Globus pallidus (tissue), 1 donor: ENCODE measurements at regions not wholly inside any gene's neighbourhood (a gene's known extent, or its start where the extent isn't known, plus 50 kb on each side); places are given as distances from the start of the nearest gene placed in this dataset.

Experiments used
- DNase-seq: peaks from one replicate; pipeline ENCODE4 v3.0.0-alpha.2; 2015; ENCODE audit warnings: low spot score

DNA sequence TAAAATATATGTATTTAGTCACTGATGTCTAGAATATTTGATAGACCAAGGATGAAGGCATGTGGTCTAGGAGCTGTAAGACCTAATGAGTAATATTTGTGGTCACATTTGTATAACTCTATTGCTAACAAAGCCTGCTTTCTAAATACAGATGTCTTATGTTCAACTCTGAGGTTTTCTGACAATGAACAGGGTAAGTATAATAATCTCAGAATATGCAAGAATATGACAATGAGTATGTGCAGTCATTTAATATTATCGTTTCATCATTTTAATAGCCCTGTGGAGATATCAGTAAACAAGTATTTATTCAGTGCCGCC, 389.6 kb downstream of the LRIG3 start:
- no peak for DNase-seq

DNA sequence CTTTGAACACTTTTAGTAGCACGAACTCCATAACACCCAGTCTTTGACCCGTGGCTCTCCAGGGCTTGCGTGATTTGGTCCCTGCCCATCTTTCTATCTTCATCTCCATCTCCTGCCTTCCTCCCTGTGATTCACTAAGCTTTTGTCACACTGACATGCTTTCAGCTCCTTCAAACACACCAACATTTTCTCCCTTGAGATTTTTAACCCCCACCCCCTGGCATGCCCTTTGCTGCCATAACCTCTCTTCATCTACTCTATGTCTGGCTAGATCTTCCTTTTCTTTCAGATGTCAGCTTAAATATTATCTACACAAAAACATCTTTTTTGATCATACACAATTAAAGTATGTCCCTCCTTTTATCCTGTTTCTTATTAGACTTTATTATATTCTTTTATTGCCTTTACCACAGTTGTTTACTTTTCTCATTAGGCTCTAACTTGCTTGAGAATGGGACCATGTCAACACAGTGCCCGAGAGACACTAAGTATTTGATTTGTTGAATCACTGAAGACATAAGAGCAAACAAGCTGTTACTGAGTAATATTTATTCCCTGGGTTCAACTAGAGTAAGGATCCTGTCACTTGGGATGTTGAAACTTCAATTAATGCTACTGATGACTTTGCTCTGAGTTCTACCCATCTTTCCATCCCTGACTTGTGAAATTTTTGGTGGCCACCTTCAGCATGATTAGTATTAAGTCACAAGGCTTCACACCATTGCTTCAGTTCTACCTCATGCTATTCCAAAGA, 387.3 kb downstream of the LRIG3 start:
- DNase-seq, result no peak

DNA sequence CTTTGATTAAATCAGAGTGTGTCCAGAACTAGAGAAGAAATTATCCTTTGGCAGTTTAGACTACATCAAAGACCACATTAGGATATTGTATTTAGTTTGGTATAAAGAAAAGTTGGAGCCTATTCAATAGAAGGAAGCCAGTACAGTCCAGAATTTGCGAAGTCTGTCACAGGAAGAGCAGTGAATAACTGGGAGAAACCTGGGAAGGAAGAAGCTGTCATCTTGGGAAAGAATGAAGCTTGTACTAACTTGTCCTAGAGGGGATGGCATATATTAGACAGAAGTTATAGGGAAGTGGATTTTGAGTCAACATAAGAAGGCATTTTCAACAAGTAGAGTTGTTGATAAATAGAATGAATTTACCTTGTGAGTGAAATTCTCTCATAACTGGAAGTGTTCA, 386.7 kb downstream of the LRIG3 start:
- DNase-seq, result no peak

- no peak for DNase-seq
These were observed 383.0 kb downstream of the LRIG3 start for GRCh38 chr12:58537278-58537677.

DNA sequence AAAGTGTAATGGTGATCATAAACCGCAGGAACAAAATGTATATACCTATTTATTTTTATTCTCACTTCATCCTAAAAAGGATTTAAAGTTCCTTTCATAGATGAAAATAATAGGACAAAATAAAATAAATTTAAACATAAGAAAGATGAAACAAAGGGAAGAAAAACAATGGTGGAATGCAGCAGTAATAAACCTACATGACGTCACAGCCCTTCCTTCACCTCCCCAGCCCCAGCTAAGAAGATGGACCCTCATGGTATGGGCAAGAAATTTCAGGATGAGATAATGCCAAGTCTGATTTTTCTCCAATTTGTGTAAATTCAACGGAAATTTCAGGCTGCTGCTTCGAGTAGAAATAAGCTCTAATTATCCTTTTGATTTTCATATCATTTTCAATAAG, 381.0 kb downstream of the LRIG3 start:
- no peak for DNase-seq

- peak; percentile 84 for DNase-seq
These were observed 379.6 kb downstream of the LRIG3 start for GRCh38 chr12:58540480-58541299.

DNA sequence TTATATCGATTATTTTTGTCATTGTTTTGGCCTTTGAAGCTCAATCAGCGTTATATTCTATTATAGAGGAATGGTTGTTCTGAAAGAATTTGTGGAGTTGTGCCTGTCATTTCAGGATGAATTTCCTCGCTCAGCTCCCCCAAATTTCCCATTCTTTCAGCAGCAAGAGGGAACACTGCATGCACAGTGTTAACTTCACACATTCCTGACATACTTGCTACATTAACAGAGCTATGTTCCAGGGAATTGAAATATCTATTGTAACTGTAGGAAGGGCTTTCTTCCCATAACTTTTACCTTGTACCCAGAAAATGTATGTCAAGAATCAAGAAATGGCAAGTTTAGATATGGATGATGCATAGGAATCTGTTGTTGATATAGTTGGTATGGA, 379.0 kb downstream of the LRIG3 start:
- DNase-seq, result no peak

- no peak for DNase-seq
These were observed 376.0 kb downstream of the LRIG3 start for GRCh38 chr12:58544281-58544680.

DNA sequence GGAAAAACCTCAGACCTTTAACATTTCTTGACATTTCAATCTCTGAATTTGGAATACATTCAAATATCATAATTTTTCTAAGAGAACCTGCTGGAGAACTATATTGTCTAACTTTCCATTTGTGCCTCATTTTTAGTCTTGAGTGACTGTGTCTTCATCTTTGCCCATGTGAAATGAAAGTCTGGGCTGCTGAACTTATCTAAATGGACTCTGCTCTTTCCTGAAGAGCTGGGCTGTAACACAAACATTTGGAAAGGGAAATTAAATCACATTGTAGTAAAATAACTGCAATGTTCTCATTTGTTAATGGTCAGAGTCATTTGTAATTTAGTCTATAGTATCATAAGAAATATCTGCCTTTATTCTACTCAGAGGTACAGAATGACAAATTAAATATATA, 373.1 kb downstream of the LRIG3 start:
- no peak for DNase-seq

GRCh38 chr12:58548801-58549200, 371.5 kb downstream of the LRIG3 start:
- no peak for DNase-seq

DNA sequence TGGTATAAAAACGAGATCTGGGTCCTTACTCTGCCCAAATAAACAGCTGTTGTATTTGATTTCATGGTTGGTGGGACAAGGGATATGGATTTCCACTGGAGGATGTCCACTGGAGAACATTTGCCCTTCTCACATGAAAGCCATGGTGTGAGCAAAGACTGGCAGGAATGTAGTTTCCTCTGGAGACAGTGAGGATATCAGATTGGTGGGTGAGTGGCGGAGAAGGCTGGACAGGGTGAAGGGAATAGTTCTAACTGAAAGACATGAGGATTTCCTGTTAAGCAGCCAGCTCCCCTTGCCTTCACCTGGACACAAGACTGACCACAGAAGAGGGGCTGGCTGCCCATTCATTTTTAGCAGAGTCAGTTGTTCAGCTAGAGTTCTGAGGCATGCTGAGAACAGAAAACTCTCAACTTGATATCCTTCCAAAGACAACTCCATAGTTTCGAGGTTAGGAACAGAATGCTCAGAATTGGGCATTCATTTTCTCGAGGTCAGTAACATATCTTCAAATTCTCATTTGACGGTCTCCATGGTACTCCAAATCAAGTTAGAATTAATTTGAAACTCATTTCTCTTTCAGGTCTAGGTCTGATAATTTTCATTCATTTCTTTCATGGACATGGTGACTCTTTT, 365.7 kb downstream of the LRIG3 start:
- no peak for DNase-seq

DNA sequence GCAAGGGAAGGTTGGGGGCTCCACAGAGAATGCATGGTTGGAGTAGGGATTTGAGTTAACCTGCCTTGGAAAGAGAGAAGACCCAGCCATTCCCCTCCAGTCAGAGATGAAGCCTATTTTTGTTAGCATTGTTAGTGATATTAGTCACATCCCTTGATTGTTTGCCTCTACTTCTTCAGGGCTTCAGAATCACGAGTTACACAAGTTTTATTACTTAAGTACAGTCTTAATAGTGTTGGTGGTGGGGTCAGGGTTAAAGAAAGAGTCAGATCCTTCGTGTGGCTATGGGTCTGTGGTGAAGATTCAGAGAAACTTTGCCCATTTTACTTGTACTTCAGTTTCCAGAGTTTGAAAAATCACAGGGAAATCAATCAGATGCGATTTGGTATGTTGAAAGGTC, 363.1 kb downstream of the LRIG3 start:
- DNase-seq, result no peak

DNA sequence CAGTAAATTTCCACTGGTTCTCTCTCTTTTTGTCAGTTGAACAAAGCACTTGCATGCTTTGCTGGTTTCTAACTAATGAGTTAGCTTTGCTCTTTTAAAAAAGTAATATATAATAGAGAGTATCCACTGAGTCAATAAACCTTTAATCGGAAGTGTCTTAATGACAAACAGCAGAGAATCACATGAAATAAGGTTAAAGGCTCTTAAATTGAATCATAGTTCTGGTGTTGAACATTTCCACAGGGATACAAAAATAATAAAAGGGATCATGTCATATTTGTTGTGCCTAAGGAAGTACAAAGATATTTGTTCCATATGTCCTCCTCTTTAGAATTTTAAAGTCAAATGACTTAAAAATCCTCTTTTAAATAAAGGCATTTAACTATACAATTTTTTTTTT, 362.6 kb downstream of the LRIG3 start:
- no peak for DNase-seq

DNA sequence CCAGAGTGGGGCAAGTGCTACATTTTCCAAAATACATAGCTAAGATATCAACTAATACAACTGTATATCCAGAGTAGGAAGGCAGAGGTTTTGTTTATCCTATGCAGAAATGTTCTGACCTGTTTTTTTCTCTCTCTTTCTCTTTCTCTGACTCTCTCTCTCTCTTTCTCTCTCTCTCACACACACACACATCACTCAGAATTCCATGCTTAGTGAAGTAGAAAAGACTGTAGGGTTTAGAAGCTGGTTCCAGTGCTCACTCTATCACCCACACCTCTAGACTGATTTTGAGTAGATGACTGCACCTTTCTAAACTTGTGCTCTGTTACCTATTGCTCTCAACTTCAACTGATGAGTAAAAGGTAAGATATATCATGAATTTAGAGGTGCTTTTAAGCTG, 356.7 kb downstream of the LRIG3 start:
- DNase-seq, result no peak

GRCh38 chr12:58564721-58565120, 355.6 kb downstream of the LRIG3 start:
- DNase-seq, result no peak

GRCh38 chr12:58566599-58566998, 353.7 kb downstream of the LRIG3 start:
- no peak for DNase-seq

- DNase-seq, result no peak
These were observed 353.1 kb downstream of the LRIG3 start for GRCh38 chr12:58567189-58567588.

- no peak for DNase-seq
These were observed 349.9 kb downstream of the LRIG3 start for GRCh38 chr12:58570411-58570810.

DNA sequence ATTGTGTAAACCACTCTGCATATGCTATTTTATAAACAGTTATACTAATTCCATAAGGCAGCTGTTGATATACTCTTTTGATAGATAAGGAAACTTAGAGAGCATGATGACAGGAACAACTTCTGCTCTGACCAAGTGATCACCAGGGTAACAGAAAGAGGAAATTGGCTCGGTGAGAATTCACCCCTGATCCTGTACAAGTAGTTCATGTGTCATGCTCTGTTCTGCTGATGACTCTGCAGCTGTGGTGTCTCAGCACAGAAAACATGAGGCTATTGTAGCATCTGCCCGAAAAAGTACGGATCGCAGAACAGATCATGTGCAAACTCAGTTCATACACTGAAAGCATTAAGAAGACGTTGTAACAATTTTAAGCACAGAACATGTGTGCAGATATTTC, 345.0 kb downstream of the LRIG3 start:
- peak; percentile 7 for DNase-seq

DNA sequence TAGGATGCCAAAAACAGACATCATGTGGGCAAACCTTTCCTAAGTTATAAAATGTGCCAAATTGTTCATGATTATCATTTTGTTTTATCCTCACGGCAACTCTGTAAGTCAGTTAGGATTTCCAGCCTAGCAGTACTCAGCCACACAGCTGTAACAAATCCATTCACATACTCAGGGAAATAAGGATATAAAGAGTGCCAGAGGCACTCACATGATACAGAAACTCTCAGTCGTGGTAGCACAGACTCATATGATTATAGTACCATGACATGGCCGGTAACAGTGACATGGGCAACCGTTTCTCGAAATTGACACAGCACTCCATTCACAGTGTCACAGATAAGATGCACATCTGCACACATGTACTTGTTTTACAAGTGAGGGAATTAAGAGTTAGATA, 344.2 kb downstream of the LRIG3 start:
- DNase-seq, result no peak

GRCh38 chr12:58576916-58577315, 343.4 kb downstream of the LRIG3 start:
- DNase-seq, result no peak

DNA sequence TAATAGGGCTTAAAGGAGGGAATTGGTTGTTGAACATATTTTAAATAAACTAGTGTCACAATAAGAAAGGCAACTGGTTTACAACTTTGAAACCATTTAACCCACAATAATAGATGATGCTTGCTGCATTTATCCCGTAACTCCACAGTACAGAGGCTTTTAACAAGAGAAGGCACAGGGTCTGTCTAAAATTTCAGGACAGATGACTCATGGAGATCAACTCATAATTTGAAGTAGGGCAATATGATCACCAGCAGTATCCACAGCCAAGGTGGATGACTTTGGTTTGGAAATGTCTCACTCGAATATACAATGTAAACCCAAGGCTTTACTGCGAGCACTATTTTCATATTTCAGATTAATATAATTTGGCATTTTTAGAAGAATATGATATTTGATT, 340.2 kb downstream of the LRIG3 start:
- DNase-seq, result no peak

GRCh38 chr12:58583529-58583928, 336.8 kb downstream of the LRIG3 start:
- DNase-seq, result no peak
